Spleen (tissue), 7 donors: ENCODE measurements at regions not wholly inside any gene's neighbourhood (a gene's known extent, or its start where the extent isn't known, plus 50 kb on each side); places are given as distances from the start of the nearest gene placed in this dataset.

Experiments
- POLR2A ChIP-seq, 3 donors: fragments of 450-650 bp; IDR thresholded peaks; one replicate each; pipeline ENCODE4 v1.5.1; 2017; ENCODE audit warnings: antibody characterized with exemption in 3 of 3, mild to moderate bottlenecking in 1 of 3
- POLR2AphosphoS5 ChIP-seq, 3 donors: sonication (generic); formaldehyde crosslinking; IDR thresholded peaks; one replicate each; pipeline ENCODE4 v1.5.1; 2017; ENCODE audit warnings: antibody characterized with exemption in 3 of 3
- TF ChIP-seq, protein P1 (sequence below), 11 experiments: fragments of 200-600 bp in 7 of 11; fragments of 450-650 bp in 4 of 11; sonication (generic) in 4 of 11; IDR thresholded peaks in 8 of 11; conservative IDR thresholded peaks in 3 of 11; 1 replicate in 7 of 11; 2 replicates in 4 of 11; pipeline versions ENCODE4 v1.4.0 to v1.8.0; 2016 to 2021; ENCODE audit warnings: antibody characterized with exemption in 11 of 11, inconsistent platforms in 4 of 11, mild to moderate bottlenecking in 1 of 11
- donor health status: DM: no; HTN: no; CAD: no; lungs with moderate emphysema.
- donor health status: DM: no; HTN: no; CAD: no.
- donor health status: DM: no; HTN: no; CAD: no.

DNA sequence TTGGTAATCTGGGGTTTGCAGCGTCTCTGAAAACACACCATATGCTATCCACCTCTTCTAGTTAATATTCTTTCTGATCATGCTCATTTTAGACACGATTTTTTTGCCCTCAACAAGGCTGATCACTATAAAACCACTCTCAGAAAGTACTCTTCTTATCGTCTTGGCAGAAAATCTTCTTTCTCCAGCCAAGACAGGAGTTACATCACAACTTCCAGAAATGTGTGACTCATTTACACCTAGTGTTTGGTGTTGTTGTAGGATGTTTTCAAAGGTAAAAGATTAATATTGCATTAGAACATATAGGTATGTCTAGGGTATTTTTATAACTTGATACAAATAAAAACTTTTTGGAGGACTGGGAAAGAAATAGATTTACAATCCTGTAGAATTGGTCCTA lies 138.5 kb upstream of the NETO1 start:
- no peak for TF ChIP-seq POLR2A (IDR thresholded peaks at IDR 0.05)
- no peak for TF ChIP-seq POLR2AphosphoS5 (IDR thresholded peaks at IDR 0.05)
- TF ChIP-seq, protein P1, sequence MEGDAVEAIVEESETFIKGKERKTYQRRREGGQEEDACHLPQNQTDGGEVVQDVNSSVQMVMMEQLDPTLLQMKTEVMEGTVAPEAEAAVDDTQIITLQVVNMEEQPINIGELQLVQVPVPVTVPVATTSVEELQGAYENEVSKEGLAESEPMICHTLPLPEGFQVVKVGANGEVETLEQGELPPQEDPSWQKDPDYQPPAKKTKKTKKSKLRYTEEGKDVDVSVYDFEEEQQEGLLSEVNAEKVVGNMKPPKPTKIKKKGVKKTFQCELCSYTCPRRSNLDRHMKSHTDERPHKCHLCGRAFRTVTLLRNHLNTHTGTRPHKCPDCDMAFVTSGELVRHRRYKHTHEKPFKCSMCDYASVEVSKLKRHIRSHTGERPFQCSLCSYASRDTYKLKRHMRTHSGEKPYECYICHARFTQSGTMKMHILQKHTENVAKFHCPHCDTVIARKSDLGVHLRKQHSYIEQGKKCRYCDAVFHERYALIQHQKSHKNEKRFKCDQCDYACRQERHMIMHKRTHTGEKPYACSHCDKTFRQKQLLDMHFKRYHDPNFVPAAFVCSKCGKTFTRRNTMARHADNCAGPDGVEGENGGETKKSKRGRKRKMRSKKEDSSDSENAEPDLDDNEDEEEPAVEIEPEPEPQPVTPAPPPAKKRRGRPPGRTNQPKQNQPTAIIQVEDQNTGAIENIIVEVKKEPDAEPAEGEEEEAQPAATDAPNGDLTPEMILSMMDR (IDR thresholded peaks at IDR 0.05 in 8 of 11, conservative IDR thresholded peaks at IDR 0.05 in 3 of 11), result no peak
